ENCODE measurements at regions not wholly inside any gene's neighbourhood (a gene's known extent, or its start where the extent isn't known, plus 50 kb on each side); places are given as distances from the start of the nearest gene placed in this dataset.

DNA sequence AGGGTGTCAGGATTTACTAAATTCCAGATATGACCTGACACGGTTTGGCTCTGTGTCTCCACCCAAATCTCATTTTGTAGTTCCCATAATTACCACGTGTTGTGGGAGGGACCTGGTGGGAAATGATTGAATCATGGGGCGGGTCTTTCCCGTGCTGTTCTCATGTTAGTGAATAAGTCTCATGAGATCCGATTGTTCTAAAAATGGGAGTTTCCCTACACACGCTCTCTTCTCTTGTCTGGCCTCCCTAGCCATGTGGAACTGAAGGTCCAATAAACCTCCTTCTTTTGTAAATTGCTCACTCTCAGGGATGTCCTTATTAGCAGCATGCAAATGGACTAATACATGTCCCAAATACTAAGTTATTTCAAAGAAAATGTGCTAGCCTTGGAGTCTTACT is 121.1 kb downstream of the CENPW start:
- TF ChIP-seq, protein P1, sequence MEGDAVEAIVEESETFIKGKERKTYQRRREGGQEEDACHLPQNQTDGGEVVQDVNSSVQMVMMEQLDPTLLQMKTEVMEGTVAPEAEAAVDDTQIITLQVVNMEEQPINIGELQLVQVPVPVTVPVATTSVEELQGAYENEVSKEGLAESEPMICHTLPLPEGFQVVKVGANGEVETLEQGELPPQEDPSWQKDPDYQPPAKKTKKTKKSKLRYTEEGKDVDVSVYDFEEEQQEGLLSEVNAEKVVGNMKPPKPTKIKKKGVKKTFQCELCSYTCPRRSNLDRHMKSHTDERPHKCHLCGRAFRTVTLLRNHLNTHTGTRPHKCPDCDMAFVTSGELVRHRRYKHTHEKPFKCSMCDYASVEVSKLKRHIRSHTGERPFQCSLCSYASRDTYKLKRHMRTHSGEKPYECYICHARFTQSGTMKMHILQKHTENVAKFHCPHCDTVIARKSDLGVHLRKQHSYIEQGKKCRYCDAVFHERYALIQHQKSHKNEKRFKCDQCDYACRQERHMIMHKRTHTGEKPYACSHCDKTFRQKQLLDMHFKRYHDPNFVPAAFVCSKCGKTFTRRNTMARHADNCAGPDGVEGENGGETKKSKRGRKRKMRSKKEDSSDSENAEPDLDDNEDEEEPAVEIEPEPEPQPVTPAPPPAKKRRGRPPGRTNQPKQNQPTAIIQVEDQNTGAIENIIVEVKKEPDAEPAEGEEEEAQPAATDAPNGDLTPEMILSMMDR (IDR thresholded peaks at IDR 0.05; ENCODE audit: insufficient read depth, low read depth, low read length), result no peak
- TF ChIP-seq EZH2 (IDR thresholded peaks at IDR 0.05; ENCODE audit: insufficient read depth, low read length), result no peak
